ENCODE measurements at regions not wholly inside any gene's neighbourhood (a gene's known extent, or its start where the extent isn't known, plus 50 kb on each side); places are given as distances from the start of the nearest gene placed in this dataset.

DNA sequence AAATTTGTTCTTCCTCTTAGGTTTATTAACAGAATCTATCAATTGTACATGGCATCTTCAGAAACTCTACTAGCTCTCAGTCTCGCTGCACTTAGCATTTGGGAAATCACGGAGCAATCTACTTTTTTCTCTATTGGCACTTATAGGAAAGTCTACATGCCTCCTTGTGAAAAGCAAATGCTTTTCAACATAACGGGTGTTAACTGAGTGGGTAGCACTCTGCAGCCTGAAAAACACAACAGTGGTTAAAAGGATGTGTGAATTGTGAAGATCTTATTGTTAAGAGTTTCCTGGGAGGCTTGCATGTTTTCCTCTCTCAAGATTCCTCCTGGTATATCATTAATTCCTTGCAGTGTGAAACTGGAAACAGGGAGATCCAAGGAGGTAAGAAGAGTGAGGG is 204.2 kb upstream of the SESN3 start:
- WGBS (ENCODE audit: insufficient coverage) = 100% methylated on average over 3 of the region's 3 CpGs
- CTCF ChIA-PET = interaction anchor here (1.0 to 1.5 kb wide), 2 partner anchors 9 to 11 kb away, joined by 3 to 4 read pairs; no protein-coding TSS in a partner anchor

DNA sequence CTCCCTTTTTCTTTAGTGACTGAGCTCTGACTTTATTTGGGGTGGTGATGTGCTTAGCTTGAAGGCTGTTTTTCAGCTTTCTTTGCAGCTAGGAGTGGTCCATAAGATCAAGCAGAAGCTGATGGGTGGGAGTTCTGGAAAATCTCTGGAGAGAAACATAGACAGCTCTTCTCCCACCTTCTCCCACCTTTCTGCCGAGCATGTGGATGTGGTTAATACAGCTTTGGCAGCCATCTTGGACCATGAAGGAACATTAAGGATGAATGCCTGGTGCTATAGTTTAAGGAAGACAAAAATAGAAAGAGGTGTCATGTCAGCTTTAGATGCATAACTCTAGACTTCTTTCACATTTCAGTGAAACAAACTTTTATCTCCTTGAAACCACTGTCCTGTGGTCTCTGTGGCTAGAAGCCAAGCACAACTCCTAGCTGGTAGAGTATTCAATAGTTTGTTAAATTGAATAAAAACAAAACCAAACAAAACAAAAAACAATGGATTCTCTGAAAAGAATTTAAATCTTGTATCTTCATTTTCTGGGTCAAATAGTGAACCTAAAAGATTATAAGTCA is 203.6 kb upstream of the SESN3 start:
- no peak overlapping the region for H3K4me3 ChIP-seq (ENCODE audit: control insufficient read depth in 1 of 7, extremely low read depth in 1 of 7, insufficient read depth in 4 of 7, low read depth in 2 of 7, low read length in 6 of 7)
- H3K36me3 ChIP-seq (ENCODE audit: control insufficient read depth in 4 of 4, insufficient read depth in 4 of 4, low read length in 3 of 4) = no peaks in the 10 kb centered on the region
- DNase-seq = peak in 2 of 3 donors; percentile 37 to 48
- no peaks in the 10 kb centered on the region for H3K27me3 ChIP-seq (replicated peaks in 2 of 5; ENCODE audit: control insufficient read depth in 4 of 5, insufficient read depth in 5 of 5, low read length in 4 of 5)
- WGBS (ENCODE audit: insufficient coverage) = no CpG with 5 or more reads among the region's 1 CpG
- H3K9me3 ChIP-seq (ENCODE audit: control extremely low read depth in 1 of 5, control insufficient read depth in 4 of 5, insufficient read depth in 2 of 5, low read depth in 1 of 5, low read length in 4 of 5) = no peaks in the 10 kb centered on the region
- ChIA-PET CTCF (interaction anchor here (1.0 kb wide), 1 partner anchor 10 kb away, joined by 3 read pairs; no protein-coding TSS in a partner anchor), POLR2A (no interaction called here)
- H3K27ac ChIP-seq (ENCODE audit: insufficient read depth in 1 of 2, low read depth in 1 of 2, low read length in 2 of 2, poor library complexity in 1 of 2, severe bottlenecking in 2 of 2) = no peak overlapping the region
- peaks cover 0 to 3% (median 0%) of the 10 kb centered on the region in 4 experiments for H3K4me1 ChIP-seq (ENCODE audit: control extremely low read depth in 1 of 4, control insufficient read depth in 4 of 4, insufficient read depth in 4 of 4, low read length in 3 of 4)

More for the DNA sequence above, 204.2 kb upstream of the SESN3 start:
- Histone ChIP-seq H3K4me1 (ENCODE audit: control extremely low read depth in 1 of 4, control insufficient read depth in 4 of 4, insufficient read depth in 4 of 4, low read length in 3 of 4) (peaks cover 0 to 3% (median 0%) of the 10 kb centered on the region in 4 experiments), H3K27me3 (replicated peaks in 2 of 5; ENCODE audit: control insufficient read depth in 4 of 5, insufficient read depth in 5 of 5, low read length in 4 of 5) (no peaks in the 10 kb centered on the region), H3K27ac (ENCODE audit: insufficient read depth in 1 of 2, low read depth in 1 of 2, low read length in 2 of 2, poor library complexity in 1 of 2, severe bottlenecking in 2 of 2) (no peak overlapping the region), H3K9me3 (ENCODE audit: control extremely low read depth in 1 of 5, control insufficient read depth in 4 of 5, insufficient read depth in 2 of 5, low read depth in 1 of 5, low read length in 4 of 5) (no peaks in the 10 kb centered on the region), H3K4me3 (ENCODE audit: control insufficient read depth in 1 of 7, extremely low read depth in 1 of 7, insufficient read depth in 4 of 7, low read depth in 2 of 7, low read length in 6 of 7) (no peak overlapping the region), H3K36me3 (ENCODE audit: control insufficient read depth in 4 of 4, insufficient read depth in 4 of 4, low read length in 3 of 4) (no peaks in the 10 kb centered on the region)
- DNase-seq = no peak
- POLR2A ChIA-PET = no interaction called here

DNA sequence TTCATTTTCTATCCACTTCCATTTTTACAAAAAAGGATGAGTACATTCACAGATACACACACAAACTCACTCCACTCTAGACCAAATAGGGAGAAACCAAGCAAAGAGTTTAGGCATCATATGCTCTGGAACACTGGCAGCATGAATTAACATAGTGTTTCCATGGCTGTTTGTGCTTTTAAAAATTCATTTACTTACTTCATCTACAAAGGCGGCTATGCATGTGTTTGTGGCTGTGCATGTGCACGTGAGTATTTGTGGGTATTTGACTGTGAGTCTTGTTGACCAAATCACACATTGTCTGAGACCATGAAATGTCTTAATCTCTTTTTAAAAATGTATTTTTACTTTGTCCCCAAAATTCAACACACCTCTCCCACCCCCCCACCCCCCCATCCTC is 203.0 kb upstream of the SESN3 start:
- Histone ChIP-seq H3K4me3 (ENCODE audit: control insufficient read depth in 1 of 7, extremely low read depth in 1 of 7, insufficient read depth in 4 of 7, low read depth in 2 of 7, low read length in 6 of 7) (no peak overlapping the region), H3K27me3 (replicated peaks in 2 of 5; ENCODE audit: control insufficient read depth in 4 of 5, insufficient read depth in 5 of 5, low read length in 4 of 5) (no peaks in the 10 kb centered on the region), H3K27ac (ENCODE audit: insufficient read depth in 1 of 2, low read depth in 1 of 2, low read length in 2 of 2, poor library complexity in 1 of 2, severe bottlenecking in 2 of 2) (no peak overlapping the region), H3K4me1 (ENCODE audit: control extremely low read depth in 1 of 4, control insufficient read depth in 4 of 4, insufficient read depth in 4 of 4, low read length in 3 of 4) (peaks cover 0 to 3% (median 0%) of the 10 kb centered on the region in 4 experiments), H3K9me3 (ENCODE audit: control extremely low read depth in 1 of 5, control insufficient read depth in 4 of 5, insufficient read depth in 2 of 5, low read depth in 1 of 5, low read length in 4 of 5) (no peaks in the 10 kb centered on the region), H3K36me3 (ENCODE audit: control insufficient read depth in 4 of 4, insufficient read depth in 4 of 4, low read length in 3 of 4) (no peaks in the 10 kb centered on the region)
- WGBS (ENCODE audit: insufficient coverage) = 100% methylated on average over 1 of the region's 2 CpGs
- DNase-seq = no peak
- ChIA-PET POLR2A (no interaction called here), CTCF (interaction anchor here (1.0 to 2.9 kb wide), 3 partner anchors 10 to 19 kb away, joined by 3 to 12 read pairs (median 8); no protein-coding TSS in a partner anchor)

DNA sequence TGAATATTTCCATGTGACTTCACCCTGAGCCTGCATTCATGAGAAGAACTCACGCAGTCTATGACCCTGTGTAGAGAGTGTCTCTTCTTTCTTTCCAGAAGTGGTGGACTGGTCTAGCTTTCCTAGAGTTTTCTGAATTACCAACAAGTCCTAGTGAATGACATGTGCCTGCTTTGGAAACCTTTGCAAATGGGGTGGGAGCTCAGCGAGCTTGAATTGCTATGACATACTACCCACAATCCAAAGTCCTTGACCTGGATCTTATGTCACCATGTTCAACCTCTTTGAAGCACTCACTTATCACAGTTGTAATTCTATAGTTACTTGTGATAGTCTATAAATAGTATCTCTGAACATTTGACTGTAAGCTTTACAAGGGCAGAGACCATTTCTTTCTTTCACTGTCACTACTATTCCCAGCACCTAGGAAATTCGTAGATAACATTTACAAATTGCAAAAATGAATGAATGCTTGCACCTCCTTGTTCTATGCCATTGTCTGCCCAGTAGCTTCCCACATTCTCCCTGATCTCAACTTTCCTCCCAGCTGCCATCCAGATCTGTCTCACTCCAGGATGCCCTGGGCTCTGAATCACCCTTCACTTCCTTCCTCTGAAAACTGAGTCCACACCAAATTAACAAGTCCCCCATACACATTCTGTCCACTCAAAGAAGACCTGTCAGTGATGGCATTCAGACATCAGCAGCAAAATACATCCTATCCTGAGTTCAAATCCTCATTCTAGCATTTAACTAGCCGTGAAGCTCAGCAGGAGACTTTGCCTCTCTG is 201.9 kb upstream of the SESN3 start:
- Histone ChIP-seq H3K4me1 (ENCODE audit: control extremely low read depth in 1 of 4, control insufficient read depth in 4 of 4, insufficient read depth in 4 of 4, low read length in 3 of 4) (peaks cover 0 to 3% (median 0%) of the 10 kb centered on the region in 4 experiments), H3K4me3 (ENCODE audit: control insufficient read depth in 1 of 7, extremely low read depth in 1 of 7, insufficient read depth in 4 of 7, low read depth in 2 of 7, low read length in 6 of 7) (no peak overlapping the region), H3K27me3 (replicated peaks in 2 of 5; ENCODE audit: control insufficient read depth in 4 of 5, insufficient read depth in 5 of 5, low read length in 4 of 5) (no peaks in the 10 kb centered on the region), H3K27ac (ENCODE audit: insufficient read depth in 1 of 2, low read depth in 1 of 2, low read length in 2 of 2, poor library complexity in 1 of 2, severe bottlenecking in 2 of 2) (no peak overlapping the region), H3K9me3 (ENCODE audit: control extremely low read depth in 1 of 5, control insufficient read depth in 4 of 5, insufficient read depth in 2 of 5, low read depth in 1 of 5, low read length in 4 of 5) (no peaks in the 10 kb centered on the region), H3K36me3 (ENCODE audit: control insufficient read depth in 4 of 4, insufficient read depth in 4 of 4, low read length in 3 of 4) (no peaks in the 10 kb centered on the region)
- ChIA-PET CTCF (interaction anchor here (1.0 to 2.9 kb wide), 3 partner anchors 12 to 25 kb away, joined by 3 to 12 read pairs (median 8); no protein-coding TSS in a partner anchor), POLR2A (no interaction called here)
- 90% methylated on average over 2 of the region's 4 CpGs for WGBS (ENCODE audit: insufficient coverage)
- no peak for DNase-seq

DNA sequence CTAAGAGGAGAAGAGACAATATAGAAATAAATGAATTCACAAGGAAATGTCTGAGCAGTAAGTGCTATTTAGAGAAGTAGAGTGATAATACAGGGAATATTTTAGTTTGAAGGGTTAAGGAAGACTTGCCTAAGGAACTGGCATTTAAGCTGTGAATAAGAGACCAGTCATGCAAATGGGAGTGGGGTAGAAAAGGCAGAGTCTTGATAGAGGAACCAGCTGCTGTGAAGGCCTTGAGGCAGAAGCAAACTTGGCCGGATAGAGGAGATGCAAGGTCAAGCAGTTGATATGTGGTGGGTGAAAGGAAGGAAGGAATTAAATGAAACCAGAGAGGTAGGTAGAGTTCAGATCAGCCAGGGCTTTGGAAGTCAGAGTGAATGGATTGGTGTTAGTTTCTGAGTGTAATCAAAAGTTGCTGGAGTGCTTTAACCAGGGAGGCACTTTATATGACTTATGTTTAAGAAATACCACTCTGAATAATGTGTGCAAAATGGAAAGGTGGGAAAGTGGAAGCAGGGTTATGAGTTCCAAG is 198.4 kb upstream of the SESN3 start:
- no peaks in the 10 kb centered on the region for H3K27me3 ChIP-seq (replicated peaks in 2 of 5; ENCODE audit: control insufficient read depth in 4 of 5, insufficient read depth in 5 of 5, low read length in 4 of 5)
- no peaks in the 10 kb centered on the region for H3K9me3 ChIP-seq (ENCODE audit: control extremely low read depth in 1 of 5, control insufficient read depth in 4 of 5, insufficient read depth in 2 of 5, low read depth in 1 of 5, low read length in 4 of 5)
- H3K4me1 ChIP-seq (ENCODE audit: control extremely low read depth in 1 of 4, control insufficient read depth in 4 of 4, insufficient read depth in 4 of 4, low read length in 3 of 4) = peaks cover 0 to 1% (median 0%) of the 10 kb centered on the region in 4 experiments
- no peaks in the 10 kb centered on the region for H3K36me3 ChIP-seq (ENCODE audit: control insufficient read depth in 4 of 4, insufficient read depth in 4 of 4, low read length in 3 of 4)
- ChIA-PET CTCF (interaction anchor here (1.0 kb wide), 1 partner anchor 16 kb away, joined by 3 read pairs; no protein-coding TSS in a partner anchor), POLR2A (no interaction called here)
- WGBS (ENCODE audit: insufficient coverage) = 100% methylated on average over 1 of the region's 1 CpG
- peak in 1 of 3 donors; percentile 6 for DNase-seq
- H3K4me3 ChIP-seq (ENCODE audit: control insufficient read depth in 1 of 7, extremely low read depth in 1 of 7, insufficient read depth in 4 of 7, low read depth in 2 of 7, low read length in 6 of 7) = no peak overlapping the region
- H3K27ac ChIP-seq (ENCODE audit: insufficient read depth in 1 of 2, low read depth in 1 of 2, low read length in 2 of 2, poor library complexity in 1 of 2, severe bottlenecking in 2 of 2) = no peak overlapping the region

DNA sequence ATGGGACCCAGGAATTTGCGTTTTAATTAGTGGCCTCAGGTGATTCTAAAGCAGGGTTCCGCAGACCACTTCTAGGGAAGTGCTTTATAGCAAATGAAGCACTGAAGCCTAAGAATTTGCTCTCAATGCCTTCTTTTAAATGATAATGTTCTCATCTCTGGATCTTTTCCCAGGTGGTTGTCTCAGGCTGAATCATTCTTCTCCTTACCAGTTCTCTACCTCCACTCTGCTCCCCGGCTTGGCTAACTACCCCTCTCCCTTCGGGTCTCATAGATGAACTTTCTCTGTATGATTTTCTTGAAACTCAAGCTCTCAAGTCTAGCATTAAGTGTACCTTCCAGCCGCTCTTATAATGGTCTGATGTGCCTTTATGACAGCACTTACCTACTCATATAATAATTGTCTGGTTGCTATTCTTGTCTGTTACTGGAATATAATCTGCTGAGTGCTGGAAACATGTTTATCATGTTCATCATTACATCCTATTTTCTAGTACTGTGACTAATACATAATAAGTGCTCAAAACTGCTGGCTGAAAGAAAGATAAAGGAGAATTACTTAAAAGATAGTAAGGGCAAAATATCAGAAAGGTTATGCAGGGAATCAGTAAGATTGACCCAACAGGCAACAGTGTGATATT is 195.9 kb upstream of the SESN3 start:
- CTCF ChIA-PET = no interaction called here
- DNase-seq = no peak
- POLR2A ChIA-PET = no interaction called here

More for the DNA sequence above, 195.9 kb upstream of the SESN3 start:
- H3K4me1 ChIP-seq (ENCODE audit: control extremely low read depth in 1 of 4, control insufficient read depth in 4 of 4, insufficient read depth in 4 of 4, low read length in 3 of 4) = no peaks in the 10 kb centered on the region
- H3K27ac ChIP-seq (ENCODE audit: insufficient read depth in 1 of 2, low read depth in 1 of 2, low read length in 2 of 2, poor library complexity in 1 of 2, severe bottlenecking in 2 of 2) = no peak overlapping the region
- WGBS (ENCODE audit: insufficient coverage) = 97% methylated on average over 4 of the region's 5 CpGs
- no peak overlapping the region for H3K4me3 ChIP-seq (ENCODE audit: control insufficient read depth in 1 of 7, extremely low read depth in 1 of 7, insufficient read depth in 4 of 7, low read depth in 2 of 7, low read length in 6 of 7)
- no peaks in the 10 kb centered on the region for H3K36me3 ChIP-seq (ENCODE audit: control insufficient read depth in 4 of 4, insufficient read depth in 4 of 4, low read length in 3 of 4)
- H3K9me3 ChIP-seq (ENCODE audit: control extremely low read depth in 1 of 5, control insufficient read depth in 4 of 5, insufficient read depth in 2 of 5, low read depth in 1 of 5, low read length in 4 of 5) = no peaks in the 10 kb centered on the region
- no peaks in the 10 kb centered on the region for H3K27me3 ChIP-seq (replicated peaks in 2 of 5; ENCODE audit: control insufficient read depth in 4 of 5, insufficient read depth in 5 of 5, low read length in 4 of 5)
